ENCODE measurements at regions not wholly inside any gene's neighbourhood (a gene's known extent, or its start where the extent isn't known, plus 50 kb on each side); places are given as distances from the start of the nearest gene placed in this dataset.

GRCh38 chr18:46377557-46377956, 273.4 kb downstream of the HAUS1 start:
- TF ChIP-seq CTCF (IDR thresholded peaks at IDR 0.05) (no peak), POLR2A (IDR thresholded peaks at IDR 0.05) (no peak)
